ENCODE measurements at regions not wholly inside any gene's neighbourhood (a gene's known extent, or its start where the extent isn't known, plus 50 kb on each side); places are given as distances from the start of the nearest gene placed in this dataset.

- no peak for TF ChIP-seq CTCF (IDR thresholded peaks at IDR 0.05 in 2 of 3, conservative IDR thresholded peaks at IDR 0.05 in 1 of 3; ENCODE audit: borderline replicate concordance in 1 of 3, insufficient read depth in 1 of 3, low read depth in 2 of 3, low read length in 2 of 3)
- TF ChIP-seq ZBTB33 (IDR thresholded peaks at IDR 0.05; ENCODE audit: extremely low read depth, insufficient replicate concordance, low read length), result no peak
- TF ChIP-seq EZH2 (IDR thresholded peaks at IDR 0.05), result no peak
- TF ChIP-seq JUND (IDR thresholded peaks at IDR 0.05), result no peak
These were observed 69.4 kb upstream of the GCSH start for GRCh38 chr16:81165411-81166097.
